KBM-7 (cell line): ENCODE measurements at regions not wholly inside any gene's neighbourhood (a gene's known extent, or its start where the extent isn't known, plus 50 kb on each side); places are given as distances from the start of the nearest gene placed in this dataset.
A peak's percentile ranks its signal among the peaks of the same experiment; 100 is the strongest.
"Not testable (repeated sequence)": the region's sequence is repeated elsewhere in the genome, so short reads cannot be mapped to it uniquely, and the experiment has no call there.

Source experiments
- DNase-seq: peaks from one replicate; pipeline ENCODE4 v3.0.0-alpha.2; 2015
- in situ Hi-C: fragments of 300-500 bp; cut with MboI; formaldehyde crosslinking; loops from 2 replicates; pipeline ENCODE4 v1.14.3; 2020; ENCODE audit warnings: low sequenced_read_pairs, low pct_unique_long_range_greater_than_20kb, mixed read lengths

GRCh38 chr14:41302776-41303175 lies 303.9 kb upstream of the LRFN5 start:
- in situ Hi-C loops, result no loop called here

GRCh38 chr14:41299924-41300323 lies 306.8 kb upstream of the LRFN5 start:
- DNase-seq, result no peak
- in situ Hi-C loops, result no loop called here

More at GRCh38 chr14:41302776-41303175, 303.9 kb upstream of the LRFN5 start:
- no peak for DNase-seq

- in situ Hi-C loops, result no loop called here
- DNase-seq, result no peak
Observed at GRCh38 chr14:41298328-41298690, 308.4 kb upstream of the LRFN5 start.

GRCh38 chr14:41297576-41298327 lies 308.9 kb upstream of the LRFN5 start:
- in situ Hi-C loops, result no loop called here

GRCh38 chr14:41295734-41296133 lies 310.9 kb upstream of the LRFN5 start:
- in situ Hi-C loops, result no loop called here
- no peak for DNase-seq

More at GRCh38 chr14:41297576-41298327, 308.9 kb upstream of the LRFN5 start:
- DNase-seq, result no peak

- no peak for DNase-seq
- in situ Hi-C loops, result no loop called here
Observed at GRCh38 chr14:41289025-41289424, 317.7 kb upstream of the LRFN5 start.

GRCh38 chr14:41285186-41285748 lies 321.4 kb upstream of the LRFN5 start:
- DNase-seq, result peak; percentile 37
- in situ Hi-C loops, result no loop called here

GRCh38 chr14:41280745-41281144 lies 325.9 kb upstream of the LRFN5 start:
- in situ Hi-C loops, result no loop called here
- peak; percentile 2 for DNase-seq

GRCh38 chr14:41277450-41277849 lies 329.2 kb upstream of the LRFN5 start:
- in situ Hi-C loops, result no loop called here
- no peak for DNase-seq

GRCh38 chr14:41257476-41257875 lies 349.2 kb upstream of the LRFN5 start:
- DNase-seq, result no peak

GRCh38 chr14:41235466-41235865 lies 371.2 kb upstream of the LRFN5 start:
- no peak for DNase-seq
- in situ Hi-C loops, result no loop called here

More at GRCh38 chr14:41257476-41257875, 349.2 kb upstream of the LRFN5 start:
- in situ Hi-C loops, result no loop called here

- in situ Hi-C loops, result no loop called here
- DNase-seq, result no peak
Observed at GRCh38 chr14:41230683-41231082, 376.0 kb upstream of the LRFN5 start.

- in situ Hi-C loops, result no loop called here
- DNase-seq, result no peak
Observed at GRCh38 chr14:41229824-41230223, 376.9 kb upstream of the LRFN5 start.

GRCh38 chr14:41225433-41225832 lies 381.2 kb upstream of the LRFN5 start:
- DNase-seq, result no peak
- in situ Hi-C loops, result no loop called here

- in situ Hi-C loops, result no loop called here
- DNase-seq, result no peak
Observed at GRCh38 chr14:41222581-41222980, 384.1 kb upstream of the LRFN5 start.

- DNase-seq, in situ Hi-C loops: not testable (repeated sequence)
Observed at GRCh38 chr14:41214978-41215377, 391.7 kb upstream of the LRFN5 start.

- in situ Hi-C loops, result no loop called here
Observed at GRCh38 chr14:41201696-41202095, 405.0 kb upstream of the LRFN5 start.

GRCh38 chr14:41187868-41188267 lies 418.8 kb upstream of the LRFN5 start:
- DNase-seq, result no peak
- in situ Hi-C loops, result no loop called here

More at GRCh38 chr14:41201696-41202095, 405.0 kb upstream of the LRFN5 start:
- DNase-seq, result no peak

GRCh38 chr14:41171045-41171444 lies 435.6 kb upstream of the LRFN5 start:
- DNase-seq, result no peak
- in situ Hi-C loops, result no loop called here

GRCh38 chr14:41167040-41167439 lies 439.6 kb upstream of the LRFN5 start:
- in situ Hi-C loops, result no loop called here

More at GRCh38 chr14:41167040-41167439, 439.6 kb upstream of the LRFN5 start:
- DNase-seq, result no peak
